GM15510 (cell line): ENCODE measurements at regions not wholly inside any gene's neighbourhood (a gene's known extent, or its start where the extent isn't known, plus 50 kb on each side); places are given as distances from the start of the nearest gene placed in this dataset.

Experiments used
- POLR2A ChIP-seq: IDR thresholded peaks from 3 replicates; pipeline ENCODE4 v1.6.1; 2011; ENCODE audit warnings: borderline replicate concordance; ENCODE audit not compliant: insufficient read length; ENCODE audit errors: extremely low read depth

DNA sequence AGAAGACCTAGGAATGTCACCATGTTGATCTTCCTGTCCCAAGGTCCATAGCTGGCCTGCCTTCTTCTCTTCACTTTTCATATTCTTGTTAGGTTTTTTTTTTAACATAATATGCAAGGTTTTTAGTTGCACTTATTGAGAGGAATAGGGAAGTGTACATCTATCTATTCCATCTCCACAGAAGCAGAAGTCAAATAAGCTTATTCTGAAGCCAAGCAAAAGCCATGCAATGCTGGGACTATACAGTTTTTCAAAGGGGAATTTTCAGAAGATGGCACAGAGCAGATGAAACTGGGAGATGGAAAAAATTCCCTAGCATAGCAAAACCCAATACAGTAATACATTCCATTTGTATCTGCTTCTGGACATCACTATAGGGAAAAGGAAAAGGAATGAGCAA lies 447.6 kb downstream of the GADD45G start:
- TF ChIP-seq POLR2A, result no peak

DNA sequence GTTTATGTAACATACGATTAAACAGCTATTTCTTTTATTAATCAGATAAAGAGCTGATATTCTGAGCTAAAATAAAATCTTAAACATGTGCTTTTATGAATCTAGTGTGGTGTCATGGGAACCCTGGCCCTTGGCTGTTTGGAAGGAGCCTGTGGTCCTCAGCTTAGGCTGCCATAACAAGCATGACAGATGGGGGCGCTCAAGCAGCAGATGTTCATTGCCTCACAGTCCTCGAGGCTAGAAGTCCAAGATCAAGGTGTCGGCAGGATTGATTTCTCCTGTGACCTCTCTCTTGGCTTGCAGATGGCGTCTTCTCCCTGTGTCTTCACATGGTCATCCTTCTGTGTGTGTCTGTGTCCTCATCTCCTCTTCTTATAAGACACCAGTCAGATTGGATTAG lies 448.2 kb downstream of the GADD45G start:
- no peak for TF ChIP-seq POLR2A

DNA sequence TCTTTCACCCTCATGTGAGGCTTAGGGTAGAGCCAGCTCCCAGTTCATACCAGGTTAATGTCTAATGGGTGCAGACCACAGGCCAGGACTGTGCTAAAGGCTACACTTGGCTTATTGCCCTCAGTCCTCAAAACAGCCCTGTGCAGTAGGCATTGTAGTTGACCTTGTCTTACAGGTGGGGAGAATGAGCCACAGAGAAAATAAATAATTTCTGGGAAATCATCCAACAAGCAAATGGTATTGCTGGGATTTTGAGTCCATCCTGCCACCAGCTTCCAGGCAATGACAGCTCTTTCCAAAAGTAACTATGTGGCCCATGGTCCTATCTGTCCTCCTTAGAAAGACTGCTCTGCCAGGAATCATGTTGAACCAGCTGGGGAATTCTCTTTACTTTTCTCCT lies 450.0 kb downstream of the GADD45G start:
- TF ChIP-seq POLR2A, result no peak

DNA sequence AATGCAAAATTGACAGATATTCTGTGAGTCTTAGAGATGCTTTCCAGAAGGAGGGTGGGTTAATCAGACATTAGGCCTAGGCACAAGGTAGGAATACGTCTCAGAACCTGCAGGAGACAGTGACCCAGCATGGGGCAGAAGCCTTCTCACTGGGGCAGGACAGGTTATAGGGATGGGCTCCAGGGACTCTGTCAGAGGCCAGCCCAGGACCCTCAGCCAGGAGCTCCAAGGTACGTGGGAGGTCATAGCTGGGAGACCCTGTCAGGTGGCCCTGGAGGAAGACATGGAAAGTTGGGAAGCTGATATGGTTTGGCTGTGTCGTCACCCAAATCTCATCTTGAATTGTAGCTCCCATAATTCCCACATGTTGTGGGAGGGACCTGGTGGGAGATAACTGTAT lies 450.4 kb downstream of the GADD45G start:
- no peak for TF ChIP-seq POLR2A

DNA sequence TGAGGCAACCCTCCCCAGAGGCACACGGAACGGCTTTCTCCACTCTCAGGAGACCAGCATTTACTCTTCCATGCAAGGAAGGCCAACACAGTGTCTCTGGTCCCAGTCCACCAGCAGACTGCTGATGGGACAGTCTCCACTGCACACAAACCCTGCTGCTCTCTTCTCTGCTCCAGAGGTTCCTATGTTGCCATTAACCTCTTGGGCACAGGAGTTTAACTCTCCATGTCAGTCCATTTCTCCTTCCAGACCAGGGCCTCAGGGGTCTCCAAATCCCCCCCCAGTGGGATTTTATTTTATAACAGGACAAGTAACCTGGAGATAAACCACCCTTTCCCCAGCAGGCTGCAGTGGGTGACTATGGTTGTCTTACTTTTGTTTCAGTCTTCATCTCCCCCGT lies 452.5 kb downstream of the GADD45G start:
- TF ChIP-seq POLR2A, result no peak

DNA sequence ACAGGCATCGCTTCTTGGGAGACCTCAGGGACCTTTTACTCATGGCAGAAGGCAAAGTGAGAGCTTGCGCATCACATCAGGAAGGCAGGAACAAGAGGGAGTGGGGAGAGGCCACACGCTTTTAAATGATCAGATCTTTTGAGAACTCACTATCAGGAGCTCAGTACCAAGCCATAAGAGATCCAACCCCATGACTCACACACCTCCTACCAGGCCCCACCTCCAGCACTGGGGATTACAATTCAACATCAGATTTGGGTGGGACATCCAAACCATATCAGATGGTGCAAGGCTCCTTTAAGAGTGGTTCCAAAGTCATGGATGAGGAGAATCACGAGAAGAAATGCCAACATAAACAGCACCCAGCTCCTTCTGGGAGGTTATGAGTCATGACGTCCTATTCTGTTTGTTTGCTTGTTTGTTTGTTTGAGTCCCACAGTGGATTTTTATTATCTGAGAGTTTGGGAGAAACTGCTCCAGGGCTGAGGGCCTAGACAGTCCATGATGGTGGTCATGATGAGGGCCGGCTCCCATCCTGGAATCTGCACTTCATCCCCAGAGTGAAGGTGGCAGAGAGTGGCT lies 453.5 kb downstream of the GADD45G start:
- TF ChIP-seq POLR2A, result no peak

DNA sequence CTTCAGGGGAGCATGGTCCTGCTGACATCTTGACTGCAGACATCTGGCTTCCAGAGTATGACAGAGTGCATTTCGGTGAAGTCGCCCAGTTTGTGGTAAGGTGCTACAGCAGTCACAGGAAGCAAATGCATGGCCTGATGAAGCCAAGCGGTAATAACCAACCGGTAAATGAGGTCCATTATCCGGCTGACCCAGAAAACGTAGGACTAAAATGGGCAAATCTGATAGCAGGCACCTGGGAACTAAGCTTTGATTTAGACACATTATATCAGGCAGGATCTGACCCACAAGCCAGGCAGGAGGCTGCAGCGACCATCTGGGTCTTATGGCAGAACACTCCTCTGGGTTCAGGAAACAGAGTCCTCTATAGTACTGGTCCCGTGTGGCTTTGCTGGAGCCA lies 454.6 kb downstream of the GADD45G start:
- TF ChIP-seq POLR2A, result no peak

DNA sequence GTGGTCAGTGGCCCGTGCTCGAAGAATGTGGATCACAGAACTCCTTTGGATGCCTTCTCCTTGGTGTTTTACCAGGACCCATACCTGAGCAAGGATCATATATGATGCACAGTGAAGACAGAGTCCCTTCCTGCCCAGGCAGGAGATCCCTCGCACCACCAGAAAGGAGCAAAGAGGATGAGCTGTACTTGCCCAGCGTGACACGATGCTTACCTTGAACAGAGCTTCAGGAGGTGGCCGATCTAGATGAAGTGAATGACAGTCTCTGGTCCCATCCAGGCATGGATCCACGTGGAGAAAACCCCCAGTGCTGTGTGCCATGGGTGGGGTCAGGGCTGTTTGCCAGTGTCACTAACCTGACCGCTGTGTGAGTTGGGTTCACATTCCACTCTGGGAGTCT lies 455.4 kb downstream of the GADD45G start:
- no peak for TF ChIP-seq POLR2A

DNA sequence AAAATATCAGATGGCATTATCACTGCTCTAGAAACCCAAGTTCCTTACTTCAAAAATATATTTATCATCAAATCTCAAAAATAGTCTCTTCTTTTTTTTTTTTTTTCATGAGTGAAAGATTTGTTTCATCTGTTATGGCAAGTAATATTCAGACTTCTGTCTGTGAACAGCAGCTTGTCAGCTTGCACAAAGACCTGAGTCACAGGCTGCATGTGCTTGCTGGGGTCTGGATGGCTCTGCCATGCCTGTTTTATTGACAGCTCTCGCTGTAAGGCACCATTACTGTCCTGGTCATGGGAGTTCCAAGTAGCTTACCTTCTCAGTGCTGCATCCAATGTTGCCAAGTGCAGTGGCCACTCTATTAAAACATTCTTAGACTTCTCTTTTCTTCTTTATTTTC lies 456.4 kb downstream of the GADD45G start:
- TF ChIP-seq POLR2A, result no peak

DNA sequence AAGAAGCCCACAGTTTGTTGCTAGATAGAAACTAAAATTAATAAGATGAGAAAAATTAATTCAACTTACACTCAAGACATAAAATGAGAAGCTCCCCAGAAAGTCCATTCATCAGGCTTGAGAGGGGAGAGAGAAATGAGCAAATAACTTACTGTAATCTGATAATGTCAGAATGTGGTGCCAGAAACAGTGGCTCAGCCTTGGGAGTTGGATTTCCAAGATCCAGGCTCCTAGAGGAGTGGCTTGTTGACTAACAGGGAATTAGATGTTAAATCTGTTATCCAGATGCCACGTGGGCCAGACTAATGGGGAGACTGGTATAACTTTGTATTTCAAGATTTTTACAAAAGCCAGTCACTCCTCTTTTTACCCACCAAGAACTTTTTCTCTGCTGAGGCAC lies 458.2 kb downstream of the GADD45G start:
- TF ChIP-seq POLR2A, result no peak

DNA sequence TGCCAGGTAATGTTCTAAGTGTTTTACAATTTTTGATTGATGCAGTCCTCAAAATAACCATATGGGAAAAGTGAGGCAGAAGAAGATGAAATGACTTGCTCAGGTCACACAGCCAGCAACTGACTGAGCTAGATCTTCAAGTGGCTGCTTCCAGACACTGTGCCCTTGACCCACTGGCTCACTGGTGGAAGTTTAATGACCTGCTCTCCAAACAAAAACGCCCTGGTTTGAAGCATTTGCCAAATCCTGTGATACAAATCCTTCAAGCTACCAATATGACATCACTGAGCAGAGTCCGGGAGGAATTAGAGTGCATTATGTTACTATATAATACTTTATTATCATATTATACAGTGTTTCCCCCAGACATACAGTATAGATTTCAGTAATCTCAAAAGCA lies 459.4 kb downstream of the GADD45G start:
- no peak for TF ChIP-seq POLR2A

DNA sequence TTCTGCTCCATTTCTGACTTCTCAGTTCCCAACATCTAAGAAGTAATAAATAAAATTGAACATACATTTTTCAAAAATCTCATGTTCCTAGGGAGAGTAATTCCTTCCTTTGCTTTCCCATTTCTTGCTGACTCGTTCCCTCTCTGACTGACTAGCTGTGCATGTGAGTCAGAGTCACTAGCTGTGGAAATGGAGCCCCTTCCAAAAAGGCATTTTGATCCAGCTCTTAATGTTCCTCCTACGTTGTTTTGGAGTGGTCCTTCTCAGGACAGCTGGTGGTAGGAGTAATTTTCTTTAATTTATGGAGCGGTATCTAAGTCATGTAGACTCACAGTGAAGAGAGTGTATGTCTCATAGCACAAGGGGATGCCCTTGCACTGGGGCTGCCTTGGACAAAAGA lies 460.2 kb downstream of the GADD45G start:
- no peak for TF ChIP-seq POLR2A

DNA sequence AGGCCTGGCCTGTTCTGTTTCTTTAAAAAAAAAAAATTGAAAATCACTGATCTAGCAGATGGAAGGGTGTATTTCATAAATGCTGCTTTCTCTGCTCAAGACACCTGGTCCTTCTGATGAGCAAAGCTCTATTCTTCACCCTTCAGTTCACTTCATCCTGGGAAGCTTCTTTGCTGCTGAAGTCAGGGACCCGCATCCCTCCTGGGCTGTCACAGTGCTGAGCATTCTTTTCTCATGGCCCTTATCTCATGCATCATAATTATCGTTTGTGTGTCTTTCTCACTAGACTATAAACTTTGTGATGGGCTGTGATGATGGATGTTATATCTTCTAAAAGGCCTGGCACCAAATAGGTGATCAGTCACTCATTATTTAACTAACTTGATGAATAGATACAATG lies 461.0 kb downstream of the GADD45G start:
- no peak for TF ChIP-seq POLR2A

DNA sequence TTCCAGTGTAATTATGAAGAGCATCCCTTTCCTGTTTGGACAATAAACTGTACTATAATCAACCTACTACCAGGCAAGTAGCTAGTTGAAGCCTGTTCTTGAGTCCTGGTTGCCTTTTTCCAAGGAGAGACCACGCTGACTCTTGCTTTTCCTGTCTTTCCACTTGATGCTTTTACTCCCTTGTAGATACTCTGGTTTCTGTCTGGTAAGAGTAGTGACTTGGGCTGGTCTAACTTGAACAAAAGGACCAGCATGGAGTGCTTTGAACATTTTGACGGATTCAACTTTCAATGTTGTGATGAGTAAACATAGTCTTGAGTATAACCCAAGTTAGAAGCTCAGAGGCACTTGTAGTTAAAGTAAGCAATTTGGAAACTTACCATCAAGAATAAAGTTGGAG lies 464.3 kb downstream of the GADD45G start:
- no peak for TF ChIP-seq POLR2A

DNA sequence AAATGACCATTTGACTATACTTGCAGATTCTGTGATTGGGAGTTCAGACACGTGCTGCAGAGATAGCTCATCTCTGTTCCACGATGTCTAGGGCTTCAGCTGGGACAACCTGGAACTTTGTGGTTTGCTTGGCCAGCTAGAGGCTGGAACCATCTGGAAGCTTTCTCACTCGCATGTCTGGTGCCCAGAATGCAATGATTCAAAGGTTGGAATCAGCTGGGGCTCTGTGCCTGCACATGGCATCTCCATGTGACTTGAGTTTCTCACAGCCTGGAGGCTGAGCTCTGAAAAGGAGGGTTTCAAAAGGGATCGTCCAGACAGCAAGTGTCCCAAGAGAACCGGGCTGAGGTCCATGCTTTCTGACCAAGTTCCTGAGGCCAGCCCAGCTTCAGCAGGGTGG lies 465.2 kb downstream of the GADD45G start:
- no peak for TF ChIP-seq POLR2A

DNA sequence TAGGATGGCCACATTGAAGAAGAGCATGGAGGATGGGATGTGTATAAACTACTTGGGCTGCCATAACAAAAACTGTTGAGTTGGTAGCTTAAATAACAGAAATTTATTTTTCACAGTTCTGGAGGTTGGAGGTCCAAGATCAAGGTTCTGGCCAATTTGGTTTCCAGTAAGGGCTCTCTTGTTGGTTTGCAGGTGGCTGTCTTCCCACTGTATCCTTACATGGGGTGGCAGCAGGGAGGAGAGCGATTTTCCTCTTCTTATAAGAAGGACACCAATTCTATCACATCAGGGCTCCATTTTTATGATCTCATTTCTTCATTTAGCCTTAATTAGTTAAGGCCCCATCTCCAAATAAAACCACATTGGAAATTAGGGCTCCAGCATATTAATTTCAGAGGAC lies 465.7 kb downstream of the GADD45G start:
- TF ChIP-seq POLR2A, result no peak
